Mesendoderm (in vitro differentiated cells): ENCODE measurements at regions not wholly inside any gene's neighbourhood (a gene's known extent, or its start where the extent isn't known, plus 50 kb on each side); places are given as distances from the start of the nearest gene placed in this dataset.
"Not testable (repeated sequence)": the region's sequence is repeated elsewhere in the genome, so short reads cannot be mapped to it uniquely, and the experiment has no call there.

Experiments
- DNase-seq: peaks from one replicate; pipeline ENCODE4 v3.0.0; 2013
- H2AK5ac ChIP-seq: 2 replicates; pipeline ENCODE4 v1.6.1; 2013; ENCODE audit warnings: low read length, inconsistent platforms
- H2BK120ac ChIP-seq: 2 replicates; pipeline ENCODE4 v1.6.1; 2013; ENCODE audit warnings: low read depth, mild to moderate bottlenecking, low read length, moderate library complexity, mixed read lengths
- H2BK15ac ChIP-seq: replicated peaks from 2 replicates; pipeline ENCODE4 v1.6.1; 2013; ENCODE audit warnings: low read depth, mild to moderate bottlenecking, moderate library complexity
- H2BK5ac ChIP-seq: 2 replicates; pipeline ENCODE4 v1.6.1; 2013; ENCODE audit warnings: low read length, inconsistent platforms
- H3K18ac ChIP-seq: 2 replicates; pipeline ENCODE4 v1.6.1; 2013; ENCODE audit warnings: mild to moderate bottlenecking, low read length, mixed read lengths
- H3K23ac ChIP-seq: one replicate; pipeline ENCODE4 v1.6.1; 2013; ENCODE audit warnings: low read length
- H3K27ac ChIP-seq: 2 replicates; pipeline ENCODE4 v1.5.1; 2013; ENCODE audit warnings: low read depth, mild to moderate bottlenecking, inconsistent platforms, low read length, moderate library complexity
- H3K27me3 ChIP-seq: 2 replicates; pipeline ENCODE4 v1.6.1; 2013; ENCODE audit warnings: low read length, control low read depth, mild to moderate bottlenecking, inconsistent platforms; ENCODE audit not compliant: insufficient read depth, poor library complexity
- H3K36me3 ChIP-seq: 2 replicates; pipeline ENCODE4 v1.6.1; 2013; ENCODE audit warnings: low read length, inconsistent platforms; ENCODE audit not compliant: control insufficient read depth, insufficient read depth
- H3K4ac ChIP-seq: one replicate; pipeline ENCODE4 v1.6.1; 2013; ENCODE audit warnings: low read depth, mild to moderate bottlenecking, low read length, moderate library complexity
- H3K4me1 ChIP-seq: 2 replicates; pipeline ENCODE4 v1.6.1; 2013; ENCODE audit warnings: low read depth, low read length, inconsistent platforms; ENCODE audit not compliant: control insufficient read depth
- H3K4me2 ChIP-seq: 2 replicates; pipeline ENCODE4 v1.6.1; 2013; ENCODE audit warnings: low read length
- H3K4me3 ChIP-seq: 2 replicates; pipeline ENCODE4 v1.5.1; 2013; ENCODE audit warnings: mild to moderate bottlenecking, low read length
- H3K56ac ChIP-seq: one replicate; pipeline ENCODE4 v1.6.1; 2013; ENCODE audit warnings: low read length
- H3K79me1 ChIP-seq: 2 replicates; pipeline ENCODE4 v1.6.1; 2013; ENCODE audit warnings: low read length, inconsistent platforms
- H3K79me2 ChIP-seq: 2 replicates; pipeline ENCODE4 v1.6.1; 2013; ENCODE audit warnings: mild to moderate bottlenecking, low read length; ENCODE audit not compliant: control insufficient read depth, insufficient read depth
- H3K9ac ChIP-seq: 2 replicates; pipeline ENCODE4 v1.6.1; 2013; ENCODE audit warnings: low read length, inconsistent platforms
- H4K5ac ChIP-seq: one replicate; pipeline ENCODE4 v1.6.1; 2013; ENCODE audit warnings: low read length
- H4K8ac ChIP-seq: one replicate; pipeline ENCODE4 v1.6.1; 2013; ENCODE audit warnings: low read depth, mild to moderate bottlenecking, control low read depth, low read length, moderate library complexity
- WGBS: extraction: QIAGEN DNeasy Blood & Tissue Kit; methylation state at CpG from one replicate; pipeline ENCODE4 v1.1.7; 2013; ENCODE audit warnings: low lambda C conversion rate, missing lambda C conversion rate; ENCODE audit not compliant: insufficient coverage; ENCODE audit errors: extremely low coverage; 5-methylcytosine and 5-hydroxymethylcytosine counted together

DNA sequence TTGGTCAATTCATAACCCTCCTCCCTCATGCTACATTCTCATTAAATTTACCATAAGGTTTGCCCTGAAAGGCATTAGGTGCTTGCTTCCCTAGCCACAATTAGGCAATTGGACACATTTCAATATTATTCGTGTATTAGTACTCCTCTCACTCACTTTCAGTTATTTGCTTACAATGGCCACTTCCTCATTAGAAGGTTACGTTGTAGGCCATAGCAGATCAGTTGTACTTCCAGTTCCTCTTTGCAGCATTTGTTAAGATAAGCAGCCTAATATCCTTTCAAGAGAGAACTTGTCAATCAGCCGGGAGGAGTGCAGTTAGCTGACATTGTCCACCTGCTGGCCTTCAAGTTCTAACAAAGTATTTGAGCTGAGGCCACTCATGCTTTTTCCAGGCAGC, 1017.2 kb downstream of the PCDH7 start:
- H3K18ac ChIP-seq = no peak overlapping the region
- no peak overlapping the region for H2AK5ac ChIP-seq
- no peaks in the 10 kb centered on the region for H3K4me1 ChIP-seq
- H2BK15ac ChIP-seq = no peak overlapping the region
- no peaks in the 10 kb centered on the region for H3K79me2 ChIP-seq
- WGBS = no CpG with 5 or more reads among the region's 3 CpGs
- H3K4ac ChIP-seq = no peak overlapping the region
- H3K79me1 ChIP-seq = no peaks in the 10 kb centered on the region
- H3K27ac ChIP-seq = no peak overlapping the region
- no peak overlapping the region for H3K56ac ChIP-seq
- no peak overlapping the region for H2BK5ac ChIP-seq
- H3K27me3 ChIP-seq = no peaks in the 10 kb centered on the region
- no peak overlapping the region for H3K4me3 ChIP-seq
- no peak overlapping the region for H3K4me2 ChIP-seq
- no peak overlapping the region for H3K23ac ChIP-seq
- H4K8ac ChIP-seq = no peak overlapping the region
- H2BK120ac ChIP-seq = no peak overlapping the region
- no peak for DNase-seq
- H3K36me3 ChIP-seq = no peaks in the 10 kb centered on the region
- no peak overlapping the region for H3K9ac ChIP-seq
- H4K5ac ChIP-seq = no peak overlapping the region

DNA sequence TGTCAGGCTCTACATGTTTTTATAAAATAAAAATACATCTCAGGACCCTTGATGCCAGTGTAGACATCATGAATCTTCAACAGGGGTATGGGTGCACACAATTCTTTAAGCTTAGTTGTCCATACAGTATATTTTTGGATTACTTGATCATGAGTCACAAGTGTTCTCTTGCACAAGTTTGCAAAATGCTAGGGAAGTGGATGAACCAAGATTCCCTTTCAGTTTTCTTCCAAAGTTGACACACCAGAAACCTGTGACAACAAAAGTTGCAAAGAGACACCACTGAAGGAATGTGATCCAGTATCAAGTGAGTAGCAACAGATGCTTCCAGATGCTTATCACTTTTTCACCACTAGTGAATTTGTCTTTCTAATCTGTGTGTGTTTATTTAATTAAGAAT, 1021.2 kb downstream of the PCDH7 start:
- Histone ChIP-seq H4K8ac (no peak overlapping the region), H2BK5ac (no peak overlapping the region), H3K36me3 (no peaks in the 10 kb centered on the region), H3K23ac (no peak overlapping the region), H3K4me3 (no peak overlapping the region), H2BK15ac (no peak overlapping the region), H2AK5ac (no peak overlapping the region), H3K9ac (no peak overlapping the region), H3K4me2 (no peak overlapping the region), H3K4ac (no peak overlapping the region), H3K27me3 (no peaks in the 10 kb centered on the region), H4K5ac (no peak overlapping the region), H3K56ac (no peak overlapping the region), H3K79me2 (no peaks in the 10 kb centered on the region), H3K79me1 (no peaks in the 10 kb centered on the region), H3K18ac (no peak overlapping the region), H2BK120ac (no peak overlapping the region), H3K4me1 (no peaks in the 10 kb centered on the region), H3K27ac (no peak overlapping the region)
- no peak for DNase-seq

DNA sequence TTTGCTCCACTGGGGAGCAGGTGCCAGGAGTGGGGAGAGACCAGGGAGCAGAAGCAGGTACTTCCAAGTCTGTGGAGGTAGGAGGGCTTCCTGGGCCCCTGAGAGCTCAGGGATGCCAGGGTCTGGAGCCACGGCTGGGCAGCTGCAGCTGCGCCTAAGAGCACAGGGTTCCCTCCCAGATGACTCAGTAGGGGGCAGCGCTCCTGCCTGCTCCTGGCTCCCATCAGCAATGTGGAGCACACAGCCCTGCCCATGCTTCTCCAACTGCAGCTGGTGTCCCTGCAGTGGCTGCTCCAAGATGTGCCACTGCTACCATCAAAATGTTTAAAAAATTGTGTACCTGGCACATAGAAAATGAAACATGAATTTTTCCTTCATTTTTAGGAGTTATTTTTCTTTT, 1028.2 kb downstream of the PCDH7 start:
- Histone ChIP-seq H3K56ac (no peak overlapping the region), H3K79me2 (no peaks in the 10 kb centered on the region), H3K27me3 (no peaks in the 10 kb centered on the region), H3K36me3 (no peaks in the 10 kb centered on the region), H3K4me3 (no peak overlapping the region), H2BK5ac (no peak overlapping the region), H3K79me1 (no peaks in the 10 kb centered on the region), H3K4ac (no peak overlapping the region), H3K18ac (no peak overlapping the region), H4K8ac (no peak overlapping the region), H3K4me2 (no peak overlapping the region), H2BK120ac (no peak overlapping the region), H3K9ac (no peak overlapping the region), H3K23ac (no peak overlapping the region), H2BK15ac (no peak overlapping the region), H2AK5ac (no peak overlapping the region), H4K5ac (no peak overlapping the region), H3K4me1 (no peaks in the 10 kb centered on the region), H3K27ac (no peak overlapping the region)
- DNase-seq = no peak
- no CpG with 5 or more reads among the region's 3 CpGs for WGBS

DNA sequence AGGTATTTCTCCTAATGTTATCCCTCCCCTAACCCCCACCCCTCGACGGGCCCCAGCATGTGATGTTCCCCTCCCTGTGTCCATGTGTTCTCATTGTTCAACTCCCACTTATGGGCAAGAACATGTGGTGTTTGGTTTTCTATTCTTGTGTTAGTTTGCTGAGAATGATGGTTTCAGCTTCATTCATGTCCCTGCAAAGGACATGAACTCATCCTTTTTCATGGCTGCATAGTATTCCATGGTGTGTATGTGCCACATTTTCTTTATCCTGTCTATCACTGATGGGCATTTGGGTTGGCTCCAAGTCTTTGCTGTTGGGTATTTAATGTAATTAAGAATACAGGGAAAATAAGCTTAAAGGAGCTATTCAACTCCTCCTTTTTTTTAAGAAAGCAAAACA, 1030.4 kb downstream of the PCDH7 start:
- DNase-seq = not testable (repeated sequence)

DNA sequence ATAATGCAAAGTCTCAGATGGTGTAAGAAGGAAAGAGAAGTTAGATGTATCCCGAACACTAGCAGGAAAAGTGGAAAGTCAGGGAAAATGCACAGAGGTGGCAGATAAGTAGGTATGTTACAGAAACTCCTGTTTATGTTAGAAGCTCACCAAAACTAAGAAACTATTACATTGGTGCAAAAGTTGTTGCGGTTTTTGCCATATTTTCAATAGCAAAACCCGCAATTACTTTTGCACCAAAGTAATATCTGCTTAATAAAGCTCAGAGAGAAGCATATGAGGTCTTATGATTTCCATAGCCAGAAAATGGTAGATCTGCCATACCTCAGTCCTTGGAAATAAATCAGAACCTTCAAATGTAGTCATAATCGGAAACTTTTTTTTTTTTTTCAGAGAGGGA, 1035.6 kb downstream of the PCDH7 start:
- no peak overlapping the region for H4K8ac ChIP-seq
- H2AK5ac ChIP-seq = no peak overlapping the region
- no peak overlapping the region for H3K27ac ChIP-seq
- no peak overlapping the region for H3K23ac ChIP-seq
- no peaks in the 10 kb centered on the region for H3K79me1 ChIP-seq
- no peak overlapping the region for H3K4me2 ChIP-seq
- no peak overlapping the region for H2BK15ac ChIP-seq
- no peaks in the 10 kb centered on the region for H3K27me3 ChIP-seq
- no peaks in the 10 kb centered on the region for H3K4me1 ChIP-seq
- H3K9ac ChIP-seq = no peak overlapping the region
- no peak overlapping the region for H3K56ac ChIP-seq
- H3K4me3 ChIP-seq = no peak overlapping the region
- H3K36me3 ChIP-seq = no peaks in the 10 kb centered on the region
- H2BK120ac ChIP-seq = no peak overlapping the region
- no peak overlapping the region for H2BK5ac ChIP-seq
- H3K4ac ChIP-seq = no peak overlapping the region
- H3K79me2 ChIP-seq = no peaks in the 10 kb centered on the region
- WGBS = no CpG with 5 or more reads among the region's 4 CpGs
- H3K18ac ChIP-seq = no peak overlapping the region
- no peak for DNase-seq
- H4K5ac ChIP-seq = no peak overlapping the region

More for the DNA sequence above, 1030.4 kb downstream of the PCDH7 start:
- H3K4me2 ChIP-seq, H3K27me3 ChIP-seq, H3K56ac ChIP-seq, H3K79me2 ChIP-seq, H2BK120ac ChIP-seq, H3K18ac ChIP-seq, H3K4me1 ChIP-seq, H3K79me1 ChIP-seq, H3K9ac ChIP-seq, H4K8ac ChIP-seq, H3K27ac ChIP-seq, H3K4ac ChIP-seq, H2BK5ac ChIP-seq, H3K4me3 ChIP-seq, H2BK15ac ChIP-seq, H4K5ac ChIP-seq, H2AK5ac ChIP-seq, H3K36me3 ChIP-seq, H3K23ac ChIP-seq: not testable (repeated sequence)
- WGBS = no CpG with 5 or more reads among the region's 2 CpGs

DNA sequence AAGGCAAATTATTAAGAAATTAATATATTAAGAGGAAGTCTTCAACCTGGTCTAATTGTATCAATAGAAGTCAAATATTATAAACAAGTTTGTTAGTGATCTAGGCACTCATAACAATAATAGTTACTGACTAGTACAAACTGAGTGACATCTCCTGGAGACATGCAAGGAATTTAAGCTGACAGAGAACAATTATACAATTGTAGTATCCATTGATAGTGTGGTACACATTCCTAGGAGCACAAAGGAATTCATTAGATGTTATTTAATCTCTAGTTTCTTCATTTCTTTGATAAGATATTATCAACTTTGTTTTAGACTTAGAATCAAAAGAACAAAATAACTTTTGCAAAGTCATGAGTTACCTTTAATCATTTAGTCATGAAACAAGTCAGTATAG, 1048.6 kb downstream of the PCDH7 start:
- H3K36me3 ChIP-seq = no peaks in the 10 kb centered on the region
- no peak overlapping the region for H4K8ac ChIP-seq
- no peak overlapping the region for H2BK5ac ChIP-seq
- no peak overlapping the region for H2BK15ac ChIP-seq
- H3K4me3 ChIP-seq = no peak overlapping the region
- H3K18ac ChIP-seq = no peak overlapping the region
- H3K4ac ChIP-seq = no peak overlapping the region
- H3K23ac ChIP-seq = no peak overlapping the region
- no peak overlapping the region for H3K56ac ChIP-seq
- H3K79me1 ChIP-seq = no peaks in the 10 kb centered on the region
- no peak overlapping the region for H3K9ac ChIP-seq
- DNase-seq = no peak
- no peak overlapping the region for H2AK5ac ChIP-seq
- H3K79me2 ChIP-seq = no peaks in the 10 kb centered on the region
- H4K5ac ChIP-seq = no peak overlapping the region
- H3K4me1 ChIP-seq = no peaks in the 10 kb centered on the region
- H2BK120ac ChIP-seq = no peak overlapping the region
- H3K27ac ChIP-seq = no peak overlapping the region
- H3K4me2 ChIP-seq = no peak overlapping the region
- no peaks in the 10 kb centered on the region for H3K27me3 ChIP-seq
